GM20000 (cell line): ENCODE measurements at regions not wholly inside any gene's neighbourhood (a gene's known extent, or its start where the extent isn't known, plus 50 kb on each side); places are given as distances from the start of the nearest gene placed in this dataset.

ENCODE experiments used
- DNase-seq: peaks from one replicate; pipeline ENCODE4 v3.0.0; 2012; ENCODE audit warnings: low spot score
- CTCF ChIP-seq: IDR thresholded peaks from 2 replicates; pipeline ENCODE4 v1.5.1; 2012; ENCODE audit warnings: mild to moderate bottlenecking, control low read depth; ENCODE audit errors: extremely low read depth, missing control alignments

- no peak for TF ChIP-seq CTCF
- no peak for DNase-seq
Observed at GRCh38 chr3:78434801-78435200, 1333.0 kb downstream of the ROBO1 start.

GRCh38 chr3:78455166-78455565, 1312.6 kb downstream of the ROBO1 start:
- no peak for TF ChIP-seq CTCF
- no peak for DNase-seq

GRCh38 chr3:78455712-78456433, 1311.9 kb downstream of the ROBO1 start:
- TF ChIP-seq CTCF, result no peak
- DNase-seq, result no peak

GRCh38 chr3:78459796-78460195, 1308.0 kb downstream of the ROBO1 start:
- DNase-seq, result no peak
- TF ChIP-seq CTCF, result no peak

- DNase-seq, result no peak
- TF ChIP-seq CTCF, result no peak
Observed at GRCh38 chr3:78462021-78462420, 1305.8 kb downstream of the ROBO1 start.

- TF ChIP-seq CTCF, result no peak
- DNase-seq, result no peak
Observed at GRCh38 chr3:78476076-78476475, 1291.7 kb downstream of the ROBO1 start.

- TF ChIP-seq CTCF, result no peak
- DNase-seq, result no peak
Observed at GRCh38 chr3:78481050-78481449, 1286.7 kb downstream of the ROBO1 start.
